G401 (cell line): ENCODE measurements at regions not wholly inside any gene's neighbourhood (a gene's known extent, or its start where the extent isn't known, plus 50 kb on each side); places are given as distances from the start of the nearest gene placed in this dataset.

ENCODE experiments used
- DNase-seq: peaks from one replicate; pipeline ENCODE4 v3.0.0-alpha.2; 2015; ENCODE audit warnings: low spot score
- in situ Hi-C: cut with HindIII; loops from 2 replicates; pipeline ENCODE4 v1.10.0; 2016; ENCODE audit warnings: low sequenced_read_pairs, mixed read lengths

DNA sequence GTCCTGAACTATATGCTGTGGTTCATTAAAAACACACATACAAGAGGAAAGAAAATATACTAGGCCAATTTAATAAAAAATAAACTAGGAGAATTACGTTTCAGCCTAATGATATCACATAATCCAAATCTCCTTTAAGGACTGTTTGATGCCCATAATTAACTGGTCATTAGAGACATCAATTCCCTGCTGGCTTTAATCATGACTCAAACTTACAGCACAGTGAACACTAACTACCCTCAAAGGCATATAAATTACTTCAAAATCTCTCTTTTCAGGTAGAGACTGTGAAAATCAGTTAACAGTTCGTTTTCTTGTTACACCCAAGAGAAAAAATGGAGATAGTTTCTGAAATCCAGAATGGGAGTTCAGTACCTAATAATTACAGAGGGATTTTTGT is 567.4 kb downstream of the CBLN2 start:
- no peak for DNase-seq
- in situ Hi-C loops = no loop called here

DNA sequence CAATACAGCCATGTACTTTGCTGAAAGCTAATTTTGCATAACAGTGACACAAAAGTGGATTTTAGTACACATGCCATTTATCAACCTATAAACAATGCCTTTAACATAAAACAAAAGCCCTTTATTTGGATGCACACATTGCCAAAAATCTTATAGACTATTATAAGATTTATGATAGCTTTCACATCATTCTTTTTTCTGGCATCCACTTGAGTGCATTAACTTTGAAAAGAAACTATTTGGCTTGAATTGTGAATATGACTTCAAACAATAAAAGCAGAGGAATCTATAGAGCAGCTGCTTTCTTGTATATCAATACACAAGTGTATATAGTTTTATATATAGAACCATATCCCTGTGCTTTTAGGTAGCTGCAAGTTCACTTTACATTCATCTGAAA is 577.4 kb downstream of the CBLN2 start:
- in situ Hi-C loops = no loop called here
- no peak for DNase-seq

- no peak for DNase-seq
- in situ Hi-C loops = no loop called here
These were observed 585.5 kb downstream of the CBLN2 start for GRCh38 chr18:71958605-71959004.

GRCh38 chr18:71951001-71951400 is 593.1 kb downstream of the CBLN2 start:
- no peak for DNase-seq
- in situ Hi-C loops = no loop called here

DNA sequence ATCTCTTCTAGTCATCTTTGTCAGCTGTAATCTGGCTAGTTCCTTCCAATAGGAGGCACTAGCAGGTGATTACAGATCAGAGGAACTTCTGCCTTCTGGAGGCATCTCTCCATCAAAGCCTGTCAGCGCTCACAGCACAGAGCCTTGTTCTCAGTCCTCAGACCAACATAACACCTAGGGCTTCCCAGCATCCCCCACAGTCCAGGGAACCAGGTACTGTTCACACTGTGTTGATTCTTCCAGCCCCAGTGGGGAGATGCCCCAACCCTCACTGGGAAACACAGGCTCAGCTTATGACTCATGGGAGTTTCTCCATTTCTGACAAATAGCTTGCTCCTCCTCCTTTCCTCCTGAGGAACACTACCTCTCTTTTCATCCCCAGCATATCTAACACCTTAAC is 601.7 kb downstream of the CBLN2 start:
- no peak for DNase-seq
- in situ Hi-C loops = no loop called here

GRCh38 chr18:71939483-71939882 is 604.7 kb downstream of the CBLN2 start:
- no peak for DNase-seq

GRCh38 chr18:71936744-71937143 is 607.4 kb downstream of the CBLN2 start:
- in situ Hi-C loops = no loop called here
- DNase-seq = no peak

More at GRCh38 chr18:71939483-71939882, 604.7 kb downstream of the CBLN2 start:
- in situ Hi-C loops = no loop called here

DNA sequence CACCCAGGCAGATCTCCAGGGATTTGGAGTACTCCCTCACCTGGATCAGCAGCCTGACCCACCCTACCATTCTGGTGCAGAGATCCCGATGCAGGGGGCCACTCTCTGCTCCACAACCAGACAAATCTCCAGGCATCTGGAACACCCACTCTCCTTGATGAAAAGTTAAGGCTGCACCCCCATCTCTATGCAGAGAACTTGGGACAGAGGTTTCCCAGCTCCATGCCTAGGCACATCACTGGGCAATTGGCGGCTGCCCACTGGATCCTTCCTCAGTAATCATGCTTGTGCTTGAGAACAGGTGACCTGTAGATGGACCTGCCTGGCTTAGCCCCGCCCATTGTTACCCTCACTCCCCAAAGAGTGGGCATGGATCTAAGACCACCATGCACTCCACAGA is 624.9 kb downstream of the CBLN2 start:
- in situ Hi-C loops = no loop called here
- DNase-seq = no peak

GRCh38 chr18:71913641-71914040 is 630.5 kb downstream of the CBLN2 start:
- no peak for DNase-seq
- in situ Hi-C loops = no loop called here

DNA sequence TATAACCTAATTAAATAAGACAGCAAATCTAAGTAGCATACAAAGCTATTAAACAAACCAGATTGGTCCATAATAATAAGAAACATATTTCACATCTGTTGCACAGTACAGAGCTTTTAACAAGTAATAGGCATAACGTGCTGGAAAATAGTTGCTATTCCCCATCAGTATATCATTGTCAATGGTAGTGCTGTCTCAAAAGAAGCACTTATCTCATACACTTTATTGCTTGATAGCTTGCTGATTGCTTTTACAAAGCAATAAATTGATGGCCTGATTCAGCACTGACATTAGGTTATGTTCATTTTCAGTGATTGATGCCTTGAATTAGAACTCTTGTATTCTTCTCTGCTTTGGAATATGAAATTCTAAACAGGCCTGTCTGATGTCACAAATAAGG is 641.7 kb downstream of the CBLN2 start:
- DNase-seq = no peak
- in situ Hi-C loops = no loop called here

DNA sequence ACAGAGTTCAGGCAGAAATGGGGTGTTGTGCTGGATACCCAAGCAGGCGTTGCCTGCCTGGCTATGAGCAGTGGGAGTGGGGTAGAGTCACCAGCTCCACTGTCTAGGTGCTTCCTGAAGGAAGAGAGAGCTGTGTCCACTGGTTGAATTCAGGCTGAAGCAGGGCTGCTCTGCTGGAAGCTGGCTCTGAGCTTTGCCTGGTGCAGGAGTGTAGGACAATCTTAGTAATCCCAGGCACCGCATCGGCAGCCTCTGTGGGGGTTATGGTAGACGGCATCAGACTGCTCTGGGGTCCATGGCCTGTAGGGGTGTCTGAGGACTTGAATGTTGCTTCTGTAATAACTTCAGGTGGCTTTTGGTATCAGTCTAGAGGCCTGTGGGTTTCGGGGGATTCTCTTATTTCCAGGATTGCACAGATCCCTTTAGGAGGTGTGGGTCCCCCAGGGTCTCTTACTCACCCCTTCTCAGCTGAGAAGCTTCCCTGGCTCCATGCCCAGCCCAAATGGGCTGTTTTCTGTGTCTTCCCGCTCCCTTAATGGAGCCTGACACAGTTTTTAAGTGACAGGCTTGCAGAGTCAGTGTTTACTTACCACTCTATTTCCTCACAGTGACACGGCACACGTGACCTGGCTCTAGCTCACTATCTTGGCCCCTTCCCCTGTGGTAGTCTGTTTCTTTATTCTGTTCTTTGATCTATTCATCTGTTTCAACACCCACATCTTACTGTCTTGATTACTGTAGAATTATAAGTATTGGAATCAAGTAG is 644.3 kb downstream of the CBLN2 start:
- in situ Hi-C loops = no loop called here
- DNase-seq = no peak

GRCh38 chr18:71899183-71899582 is 645.0 kb downstream of the CBLN2 start:
- no peak for DNase-seq
- in situ Hi-C loops = no loop called here

- in situ Hi-C loops = no loop called here
- no peak for DNase-seq
These were observed 656.6 kb downstream of the CBLN2 start for GRCh38 chr18:71887509-71887908.

GRCh38 chr18:71878226-71878625 is 665.9 kb downstream of the CBLN2 start:
- no peak for DNase-seq
- in situ Hi-C loops = no loop called here

GRCh38 chr18:71873695-71874094 is 670.4 kb downstream of the CBLN2 start:
- in situ Hi-C loops = no loop called here
- DNase-seq = no peak

- in situ Hi-C loops = no loop called here
- no peak for DNase-seq
These were observed 678.3 kb downstream of the CBLN2 start for GRCh38 chr18:71865888-71866287.

- DNase-seq = no peak
- in situ Hi-C loops = no loop called here
These were observed 693.5 kb downstream of the CBLN2 start for GRCh38 chr18:71850602-71851001.

GRCh38 chr18:71849407-71849806 is 694.7 kb downstream of the CBLN2 start:
- no peak for DNase-seq
- in situ Hi-C loops = no loop called here

GRCh38 chr18:71846716-71847115 is 697.4 kb downstream of the CBLN2 start:
- no peak for DNase-seq

GRCh38 chr18:71844814-71845213 is 699.3 kb downstream of the CBLN2 start:
- no peak for DNase-seq
- in situ Hi-C loops = no loop called here

More at GRCh38 chr18:71846716-71847115, 697.4 kb downstream of the CBLN2 start:
- in situ Hi-C loops = no loop called here

GRCh38 chr18:71842666-71843065 is 701.5 kb downstream of the CBLN2 start:
- no peak for DNase-seq
- in situ Hi-C loops = no loop called here
